Right cardiac atrium (tissue), 5 donors: ENCODE measurements at regions not wholly inside any gene's neighbourhood (a gene's known extent, or its start where the extent isn't known, plus 50 kb on each side); places are given as distances from the start of the nearest gene placed in this dataset.

Experiments used
- ATAC-seq, 2 donors: fragments of 200-7000 bp; cut with Tn5 transposase; one replicate each; pipeline versions ENCODE4 v1.8.0 to v1.9.1; 2020; ENCODE audit warnings: moderate library complexity in 2 of 2, mild to moderate bottlenecking in 1 of 2
- DNase-seq, 3 donors: peaks; one replicate each; pipeline ENCODE4 v3.0.0-alpha.2; 2020
- H3K27ac ChIP-seq: one replicate; pipeline ENCODE4 v1.5.1; 2013; ENCODE audit warnings: mild to moderate bottlenecking, low read length, control low read depth, moderate library complexity
- H3K27me3 ChIP-seq: one replicate; pipeline ENCODE4 v1.6.1; 2013; ENCODE audit not compliant: control insufficient read depth, insufficient read depth
- H3K4me1 ChIP-seq: one replicate; pipeline ENCODE4 v1.6.1; 2013; ENCODE audit warnings: low read length; ENCODE audit not compliant: control insufficient read depth, insufficient read depth
- H3K4me3 ChIP-seq: one replicate; pipeline ENCODE4 v1.5.1; 2013; ENCODE audit warnings: low read length, control low read depth
- H3K9me3 ChIP-seq: one replicate; pipeline ENCODE4 v1.6.1; 2013; ENCODE audit warnings: low read length; ENCODE audit not compliant: control insufficient read depth
- WGBS: extraction: QIAGEN DNeasy Blood & Tissue Kit; methylation state at CpG from one replicate; pipeline ENCODE4 v1.1.7; 2013; 5-methylcytosine and 5-hydroxymethylcytosine counted together
- intact Hi-C, 4 donors: fragments of 100-400 bp; cut with DNase I; formaldehyde crosslinking; loops; one replicate each; pipeline versions ENCODE4 v1.11.0 to v1.14.0; 2022 to 2023
- donor health status: healthy with polysubstance abuse.
- donor health status: DM: no; HTN: yes; CAD: no.
- donor health status: DM: no; HTN: no; CAD: no.
- donor health status: DM: no; HTN: yes; CAD: no; lungs with severe emphysema.
- donor health status: DM: yes; HTN: yes; CAD: no.

- H3K9me3 ChIP-seq: no peaks in the 10 kb centered on the region
- no peaks in the 10 kb centered on the region for H3K27me3 ChIP-seq
- no peak for ATAC-seq
- H3K4me3 ChIP-seq: no peak overlapping the region
- intact Hi-C loops: no loop called here
- H3K4me1 ChIP-seq: no peaks in the 10 kb centered on the region
- 73% methylated on average over 6 of the region's 6 CpGs for WGBS
- DNase-seq: no peak
- no peak overlapping the region for H3K27ac ChIP-seq
Measured at GRCh38 chr20:48411919-48412522, 415.8 kb downstream of the PREX1 start.

GRCh38 chr20:48411245-48411644, 416.6 kb downstream of the PREX1 start:
- DNase-seq: no peak
- H3K27me3 ChIP-seq: no peaks in the 10 kb centered on the region
- no peaks in the 10 kb centered on the region for H3K9me3 ChIP-seq
- intact Hi-C loops: no loop called here
- H3K27ac ChIP-seq: no peak overlapping the region
- H3K4me3 ChIP-seq: no peak overlapping the region
- no peak for ATAC-seq
- 39% methylated on average over 3 of the region's 3 CpGs for WGBS
- no peaks in the 10 kb centered on the region for H3K4me1 ChIP-seq

- Histone ChIP-seq H3K4me1 (no peaks in the 10 kb centered on the region), H3K27ac (no peak overlapping the region), H3K4me3 (no peak overlapping the region), H3K27me3 (no peaks in the 10 kb centered on the region), H3K9me3 (no peaks in the 10 kb centered on the region)
- intact Hi-C loops: no loop called here
- ATAC-seq (no peak), DNase-seq (no peak)
- WGBS: 85% methylated on average over 4 of the region's 4 CpGs
Measured at GRCh38 chr20:48409055-48409615, 418.7 kb downstream of the PREX1 start.

- ATAC-seq (no peak), DNase-seq (no peak)
- H3K4me3 ChIP-seq: no peak overlapping the region
- H3K27me3 ChIP-seq: no peaks in the 10 kb centered on the region
- H3K9me3 ChIP-seq: no peaks in the 10 kb centered on the region
- H3K4me1 ChIP-seq: no peaks in the 10 kb centered on the region
- 77% methylated on average over 6 of the region's 6 CpGs for WGBS
- no peak overlapping the region for H3K27ac ChIP-seq
- intact Hi-C loops: no loop called here
Measured at GRCh38 chr20:48407710-48408109, 420.1 kb downstream of the PREX1 start.

GRCh38 chr20:48406912-48407340, 420.9 kb downstream of the PREX1 start:
- no peaks in the 10 kb centered on the region for H3K27me3 ChIP-seq
- intact Hi-C loops: no loop called here
- DNase-seq (no peak), ATAC-seq (no peak)
- 74% methylated on average over 5 of the region's 5 CpGs for WGBS
- no peaks in the 10 kb centered on the region for H3K4me1 ChIP-seq
- no peak overlapping the region for H3K27ac ChIP-seq
- no peak overlapping the region for H3K4me3 ChIP-seq
- H3K9me3 ChIP-seq: no peaks in the 10 kb centered on the region

GRCh38 chr20:48406498-48406897, 421.3 kb downstream of the PREX1 start:
- Histone ChIP-seq H3K4me1 (no peaks in the 10 kb centered on the region), H3K27me3 (no peaks in the 10 kb centered on the region), H3K9me3 (no peaks in the 10 kb centered on the region), H3K27ac (no peak overlapping the region), H3K4me3 (no peak overlapping the region)
- WGBS: 86% methylated on average over 4 of the region's 4 CpGs
- no peak for DNase-seq
- no peak for ATAC-seq
- intact Hi-C loops: no loop called here

- peak; percentile 63 to 88 for ATAC-seq
- DNase-seq: peak; percentile 36 to 64 (median 59)
Measured at GRCh38 chr20:48405909-48406308, 421.9 kb downstream of the PREX1 start.

GRCh38 chr20:48404598-48404997, 423.2 kb downstream of the PREX1 start:
- intact Hi-C loops: no loop called here
- 92% methylated on average over 5 of the region's 5 CpGs for WGBS
- no peak for ATAC-seq
- no peak for DNase-seq
- H3K9me3 ChIP-seq: no peaks in the 10 kb centered on the region
- no peaks in the 10 kb centered on the region for H3K27me3 ChIP-seq
- no peak overlapping the region for H3K27ac ChIP-seq
- H3K4me3 ChIP-seq: no peak overlapping the region
- no peaks in the 10 kb centered on the region for H3K4me1 ChIP-seq

More at GRCh38 chr20:48405909-48406308, 421.9 kb downstream of the PREX1 start:
- Histone ChIP-seq H3K9me3 (no peaks in the 10 kb centered on the region), H3K4me3 (no peak overlapping the region), H3K27ac (no peak overlapping the region), H3K27me3 (no peaks in the 10 kb centered on the region), H3K4me1 (no peaks in the 10 kb centered on the region)
- intact Hi-C loops: no loop called here
- WGBS: 50% methylated on average over 13 of the region's 13 CpGs

- DNase-seq (no peak), ATAC-seq (no peak)
- Histone ChIP-seq H3K9me3 (no peaks in the 10 kb centered on the region), H3K4me3 (no peak overlapping the region), H3K27ac (no peak overlapping the region), H3K27me3 (no peaks in the 10 kb centered on the region), H3K4me1 (no peaks in the 10 kb centered on the region)
- intact Hi-C loops: no loop called here
- WGBS: 92% methylated on average over 7 of the region's 7 CpGs
Measured at GRCh38 chr20:48403167-48403761, 424.5 kb downstream of the PREX1 start.

- no peaks in the 10 kb centered on the region for H3K27me3 ChIP-seq
- no peaks in the 10 kb centered on the region for H3K9me3 ChIP-seq
- DNase-seq: peak in 1 of 3 donors; percentile 61
- H3K4me3 ChIP-seq: no peak overlapping the region
- peak in 1 of 2 donors; percentile 55 for ATAC-seq
- H3K4me1 ChIP-seq: no peaks in the 10 kb centered on the region
- H3K27ac ChIP-seq: no peak overlapping the region
- intact Hi-C loops: no loop called here
- WGBS: 78% methylated on average over 6 of the region's 6 CpGs
Measured at GRCh38 chr20:48401359-48401758, 426.4 kb downstream of the PREX1 start.

GRCh38 chr20:48400009-48400408, 427.8 kb downstream of the PREX1 start:
- no peaks in the 10 kb centered on the region for H3K27me3 ChIP-seq
- DNase-seq (no peak), ATAC-seq (no peak)
- H3K4me3 ChIP-seq: no peak overlapping the region
- H3K27ac ChIP-seq: no peak overlapping the region
- no peaks in the 10 kb centered on the region for H3K4me1 ChIP-seq
- no peaks in the 10 kb centered on the region for H3K9me3 ChIP-seq
- 78% methylated on average over 8 of the region's 8 CpGs for WGBS
- intact Hi-C loops: no loop called here
